HAP-1 (cell line): ENCODE measurements at regions not wholly inside any gene's neighbourhood (a gene's known extent, or its start where the extent isn't known, plus 50 kb on each side); places are given as distances from the start of the nearest gene placed in this dataset.

Experiments
- DNase-seq, 2 experiments: peaks; one replicate each; pipeline ENCODE4 v3.0.0-alpha.2; 2016 to 2020; ENCODE audit warnings: low spot score in 2 of 2
- H3K27me3 ChIP-seq: fragments of 250-450 bp; sonication (Bioruptor Pico); 2 replicates; pipeline ENCODE4 v1.5.1; 2020; ENCODE audit warnings: low read depth, mild to moderate bottlenecking, moderate library complexity
- H3K36me3 ChIP-seq: fragments of 250-450 bp; sonication (Bioruptor Pico); replicated peaks from 2 replicates; pipeline ENCODE4 v1.5.1; 2020; ENCODE audit warnings: mild to moderate bottlenecking
- H3K4me1 ChIP-seq: fragments of 250-450 bp; sonication (Bioruptor Pico); 2 replicates; pipeline ENCODE4 v1.5.1; 2020; ENCODE audit warnings: mild to moderate bottlenecking
- H3K4me3 ChIP-seq: fragments of 250-450 bp; sonication (Bioruptor Pico); 2 replicates; pipeline ENCODE4 v1.5.1; 2020; ENCODE audit warnings: mild to moderate bottlenecking, moderate library complexity
- H3K9me3 ChIP-seq: fragments of 250-450 bp; sonication (Bioruptor Pico); 2 replicates; pipeline ENCODE4 v1.5.1; 2020; ENCODE audit warnings: mild to moderate bottlenecking, moderate library complexity
- in situ Hi-C: fragments of 300-500 bp; cut with MboI; formaldehyde crosslinking; loops from 3 replicates; pipeline ENCODE4 v1.14.3; 2020; ENCODE audit warnings: low sequenced_read_pairs, inconsistent platforms, mixed read lengths

- in situ Hi-C loops = no loop called here
- no peaks in the 10 kb centered on the region for H3K27me3 ChIP-seq
- H3K4me3 ChIP-seq = no peak overlapping the region
- no peaks in the 10 kb centered on the region for H3K36me3 ChIP-seq
- no peak for DNase-seq
- no peaks in the 10 kb centered on the region for H3K9me3 ChIP-seq
- no peaks in the 10 kb centered on the region for H3K4me1 ChIP-seq
These were observed 368.6 kb upstream of the IRX4 start for GRCh38 chr5:2251298-2251697.

- DNase-seq = no peak
- no peaks in the 10 kb centered on the region for H3K27me3 ChIP-seq
- no peaks in the 10 kb centered on the region for H3K36me3 ChIP-seq
- in situ Hi-C loops = no loop called here
- H3K4me3 ChIP-seq = no peak overlapping the region
- H3K9me3 ChIP-seq = no peaks in the 10 kb centered on the region
- H3K4me1 ChIP-seq = no peaks in the 10 kb centered on the region
These were observed 367.7 kb upstream of the IRX4 start for GRCh38 chr5:2250365-2250950.

- no peaks in the 10 kb centered on the region for H3K27me3 ChIP-seq
- no peaks in the 10 kb centered on the region for H3K4me1 ChIP-seq
- no peaks in the 10 kb centered on the region for H3K36me3 ChIP-seq
- in situ Hi-C loops = no loop called here
- no peak overlapping the region for H3K4me3 ChIP-seq
- DNase-seq = no peak
- no peaks in the 10 kb centered on the region for H3K9me3 ChIP-seq
These were observed 366.7 kb upstream of the IRX4 start for GRCh38 chr5:2249442-2249841.

GRCh38 chr5:2249026-2249425 is 366.3 kb upstream of the IRX4 start:
- H3K36me3 ChIP-seq = no peaks in the 10 kb centered on the region
- no peak overlapping the region for H3K4me3 ChIP-seq
- H3K9me3 ChIP-seq = no peaks in the 10 kb centered on the region
- H3K4me1 ChIP-seq = no peaks in the 10 kb centered on the region
- no peaks in the 10 kb centered on the region for H3K27me3 ChIP-seq
- no peak for DNase-seq
- in situ Hi-C loops = no loop called here

GRCh38 chr5:2242539-2242938 is 359.8 kb upstream of the IRX4 start:
- in situ Hi-C loops = no loop called here
- no peaks in the 10 kb centered on the region for H3K9me3 ChIP-seq
- H3K4me3 ChIP-seq = no peak overlapping the region
- H3K4me1 ChIP-seq = no peaks in the 10 kb centered on the region
- H3K36me3 ChIP-seq = no peaks in the 10 kb centered on the region
- no peak for DNase-seq
- no peaks in the 10 kb centered on the region for H3K27me3 ChIP-seq

- H3K36me3 ChIP-seq = no peaks in the 10 kb centered on the region
- H3K9me3 ChIP-seq = no peaks in the 10 kb centered on the region
- no peaks in the 10 kb centered on the region for H3K4me1 ChIP-seq
- no peak overlapping the region for H3K4me3 ChIP-seq
- H3K27me3 ChIP-seq = no peaks in the 10 kb centered on the region
- no peak for DNase-seq
- in situ Hi-C loops = no loop called here
These were observed 359.1 kb upstream of the IRX4 start for GRCh38 chr5:2241842-2242241.

- DNase-seq = no peak
- in situ Hi-C loops = no loop called here
- H3K4me3 ChIP-seq = no peak overlapping the region
- no peaks in the 10 kb centered on the region for H3K27me3 ChIP-seq
- no peaks in the 10 kb centered on the region for H3K36me3 ChIP-seq
- no peaks in the 10 kb centered on the region for H3K4me1 ChIP-seq
- no peaks in the 10 kb centered on the region for H3K9me3 ChIP-seq
These were observed 357.6 kb upstream of the IRX4 start for GRCh38 chr5:2240118-2240904.

- H3K36me3 ChIP-seq = no peaks in the 10 kb centered on the region
- no peaks in the 10 kb centered on the region for H3K4me1 ChIP-seq
- H3K9me3 ChIP-seq = no peaks in the 10 kb centered on the region
- in situ Hi-C loops = no loop called here
- DNase-seq = no peak
- no peak overlapping the region for H3K4me3 ChIP-seq
- H3K27me3 ChIP-seq = no peaks in the 10 kb centered on the region
These were observed 356.6 kb upstream of the IRX4 start for GRCh38 chr5:2239201-2239910.

- in situ Hi-C loops = no loop called here
- Histone ChIP-seq H3K4me1 (no peaks in the 10 kb centered on the region), H3K27me3 (no peaks in the 10 kb centered on the region), H3K36me3 (no peaks in the 10 kb centered on the region), H3K4me3 (no peak overlapping the region), H3K9me3 (no peaks in the 10 kb centered on the region)
- DNase-seq = no peak
These were observed 356.0 kb upstream of the IRX4 start for GRCh38 chr5:2238732-2239131.

GRCh38 chr5:2227433-2227832 is 344.7 kb upstream of the IRX4 start:
- in situ Hi-C loops = no loop called here
- H3K4me1 ChIP-seq = no peaks in the 10 kb centered on the region
- no peaks in the 10 kb centered on the region for H3K27me3 ChIP-seq

GRCh38 chr5:2224689-2225088 is 342.0 kb upstream of the IRX4 start:
- Histone ChIP-seq H3K4me1 (no peaks in the 10 kb centered on the region), H3K4me3 (no peak overlapping the region), H3K27me3 (no peaks in the 10 kb centered on the region), H3K36me3 (no peaks in the 10 kb centered on the region), H3K9me3 (no peaks in the 10 kb centered on the region)
- in situ Hi-C loops = no loop called here
- no peak for DNase-seq

More at GRCh38 chr5:2227433-2227832, 344.7 kb upstream of the IRX4 start:
- DNase-seq = no peak
- Histone ChIP-seq H3K4me3 (no peak overlapping the region), H3K9me3 (no peaks in the 10 kb centered on the region), H3K36me3 (no peaks in the 10 kb centered on the region)

- no peak overlapping the region for H3K4me3 ChIP-seq
- no peaks in the 10 kb centered on the region for H3K9me3 ChIP-seq
- in situ Hi-C loops = no loop called here
- no peak for DNase-seq
- H3K4me1 ChIP-seq = no peaks in the 10 kb centered on the region
- no peaks in the 10 kb centered on the region for H3K36me3 ChIP-seq
- H3K27me3 ChIP-seq = no peaks in the 10 kb centered on the region
These were observed 340.6 kb upstream of the IRX4 start for GRCh38 chr5:2223303-2223702.

GRCh38 chr5:2222246-2222992 is 339.7 kb upstream of the IRX4 start:
- H3K4me3 ChIP-seq = no peak overlapping the region
- no peak for DNase-seq
- no peaks in the 10 kb centered on the region for H3K27me3 ChIP-seq
- H3K36me3 ChIP-seq = no peaks in the 10 kb centered on the region
- in situ Hi-C loops = no loop called here
- H3K4me1 ChIP-seq = no peaks in the 10 kb centered on the region
- no peaks in the 10 kb centered on the region for H3K9me3 ChIP-seq

- H3K9me3 ChIP-seq = no peaks in the 10 kb centered on the region
- no peaks in the 10 kb centered on the region for H3K4me1 ChIP-seq
- in situ Hi-C loops = no loop called here
- no peaks in the 10 kb centered on the region for H3K36me3 ChIP-seq
- no peak for DNase-seq
- H3K27me3 ChIP-seq = no peaks in the 10 kb centered on the region
- no peak overlapping the region for H3K4me3 ChIP-seq
These were observed 338.7 kb upstream of the IRX4 start for GRCh38 chr5:2221450-2221849.
